GM19372 (cell line): ENCODE measurements at regions not wholly inside any gene's neighbourhood (a gene's known extent, or its start where the extent isn't known, plus 50 kb on each side); places are given as distances from the start of the nearest gene placed in this dataset.
"Not testable (repeated sequence)": the region's sequence is repeated elsewhere in the genome, so short reads cannot be mapped to it uniquely, and the experiment has no call there.

ENCODE experiments used
- ATAC-seq: cut with Tn5 transposase; IDR thresholded peaks from one replicate; pipeline ENCODE4 v1.9.1; 2021; ENCODE audit warnings: mild to moderate bottlenecking, low read depth, moderate library complexity; ENCODE audit not compliant: unreplicated experiment

GRCh38 chr10:25076506-25077177 lies 60.2 kb downstream of the THNSL1 start:
- no peak for ATAC-seq

GRCh38 chr10:25078658-25079431 lies 62.4 kb downstream of the THNSL1 start:
- no peak for ATAC-seq

GRCh38 chr10:25080880-25081581 lies 64.6 kb downstream of the THNSL1 start:
- ATAC-seq = peak; percentile 68

- no peak for ATAC-seq
These were observed 66.1 kb downstream of the THNSL1 start for GRCh38 chr10:25082276-25083204.

- ATAC-seq = no peak
These were observed 67.2 kb downstream of the THNSL1 start for GRCh38 chr10:25083546-25084111.

- ATAC-seq = no peak
These were observed 68.0 kb downstream of the THNSL1 start for GRCh38 chr10:25084447-25084846.

GRCh38 chr10:25094590-25094989 lies 78.2 kb downstream of the THNSL1 start:
- no peak for ATAC-seq

- no peak for ATAC-seq
These were observed 77.0 kb upstream of the GPR158 start for GRCh38 chr10:25097669-25098411.

GRCh38 chr10:25100141-25100540 lies 74.7 kb upstream of the GPR158 start:
- no peak for ATAC-seq

- ATAC-seq = no peak
These were observed 73.2 kb upstream of the GPR158 start for GRCh38 chr10:25101461-25102146.

- no peak for ATAC-seq
These were observed 72.5 kb upstream of the GPR158 start for GRCh38 chr10:25102147-25102822.

GRCh38 chr10:25103703-25104102 lies 71.1 kb upstream of the GPR158 start:
- ATAC-seq = no peak

GRCh38 chr10:25104441-25104840 lies 70.4 kb upstream of the GPR158 start:
- no peak for ATAC-seq

GRCh38 chr10:25105262-25105661 lies 69.5 kb upstream of the GPR158 start:
- ATAC-seq = no peak

GRCh38 chr10:25105743-25106260 lies 69.0 kb upstream of the GPR158 start:
- no peak for ATAC-seq

- ATAC-seq = no peak
These were observed 67.0 kb upstream of the GPR158 start for GRCh38 chr10:25107756-25108155.

- ATAC-seq = not testable (repeated sequence)
These were observed 64.9 kb upstream of the GPR158 start for GRCh38 chr10:25109896-25110295.

GRCh38 chr10:25112016-25112415 lies 62.8 kb upstream of the GPR158 start:
- no peak for ATAC-seq
